OCI-LY7 (cell line): ENCODE measurements at regions not wholly inside any gene's neighbourhood (a gene's known extent, or its start where the extent isn't known, plus 50 kb on each side); places are given as distances from the start of the nearest gene placed in this dataset.
A peak's percentile ranks its signal among the peaks of the same experiment; 100 is the strongest.
"Not testable (repeated sequence)": the region's sequence is repeated elsewhere in the genome, so short reads cannot be mapped to it uniquely, and the experiment has no call there.

Source experiments
- BruUV-seq: library from RNA; stranded (reverse); fragments of 400-500 nt; replicated peaks from 2 replicates; lab custom pipeline; 2021; lab: Mats Ljungman, UMichigan
- CTCF ChIA-PET: fragments of 300-600 bp; sonication (Branson Sonifier 250); formaldehyde crosslinking; loops from one replicate; lab custom pipeline; 2022; ENCODE audit warnings: antibody characterized with exemption; ENCODE audit not compliant: unreplicated experiment; lab: Charles Lee
- POLR2A ChIA-PET: fragments of 300-600 bp; sonication (Branson Sonifier 250); formaldehyde crosslinking; loops from one replicate; lab custom pipeline; 2022; ENCODE audit warnings: antibody characterized with exemption; lab: Charles Lee
- DNase-seq: peaks from one replicate; pipeline ENCODE4 v3.0.0-alpha.2; 2015; ENCODE audit warnings: low spot score
- H2AFZ ChIP-seq: fragments of 200-600 bp; sonication (generic), shearing (Covaris generic); 2 replicates; pipeline ENCODE4 v1.6.1; 2014; ENCODE audit warnings: mild to moderate bottlenecking, antibody characterized with exemption, low read length, moderate library complexity
- H3K27ac ChIP-seq: fragments of 200-600 bp; sonication (generic); 2 replicates; pipeline ENCODE4 v1.5.1; 2014; ENCODE audit warnings: mixed run types, low read depth, mild to moderate bottlenecking, moderate library complexity, low read length, inconsistent platforms; ENCODE audit not compliant: poor library complexity, severe bottlenecking
- H3K36me3 ChIP-seq: fragments of 200-600 bp; sonication (generic); 2 replicates; pipeline ENCODE4 v1.6.1; 2014; ENCODE audit warnings: mild to moderate bottlenecking, antibody characterized with exemption, low read length, moderate library complexity, mixed read lengths; ENCODE audit not compliant: insufficient read depth
- H3K4me1 ChIP-seq: fragments of 200-600 bp; sonication (generic); 2 replicates; pipeline ENCODE4 v1.5.1; 2014; ENCODE audit warnings: mild to moderate bottlenecking, low read length; ENCODE audit not compliant: insufficient read depth, poor library complexity, severe bottlenecking
- H3K4me2 ChIP-seq: fragments of 200-600 bp; sonication (generic); 2 replicates; pipeline ENCODE4 v1.6.1; 2014; ENCODE audit warnings: mild to moderate bottlenecking, low read length
- H3K4me3 ChIP-seq: fragments of 200-600 bp; sonication (generic); 2 replicates; pipeline ENCODE4 v1.5.1; 2014; ENCODE audit warnings: mild to moderate bottlenecking, low read depth, low read length; ENCODE audit not compliant: poor library complexity, severe bottlenecking
- H3K79me2 ChIP-seq: fragments of 200-600 bp; sonication (generic); 2 replicates; pipeline ENCODE4 v1.6.1; 2016; ENCODE audit warnings: low read depth, mild to moderate bottlenecking, low read length, moderate library complexity, mixed read lengths; ENCODE audit not compliant: insufficient read depth
- H3K9me2 ChIP-seq: fragments of 200-600 bp; sonication (generic); 2 replicates; pipeline ENCODE4 v1.6.1; 2016; ENCODE audit warnings: mild to moderate bottlenecking, low read length, mixed read lengths; ENCODE audit not compliant: insufficient read depth
- H3K9me3 ChIP-seq: fragments of 200-600 bp; sonication (generic); 2 replicates; pipeline ENCODE4 v1.6.1; 2014; ENCODE audit warnings: mild to moderate bottlenecking, mixed run types, low read length, mixed read lengths
- H4K20me1 ChIP-seq: fragments of 200-600 bp; sonication (generic); 2 replicates; pipeline ENCODE4 v1.6.1; 2014; ENCODE audit warnings: mild to moderate bottlenecking, antibody characterized with exemption, low read length, moderate library complexity, mixed read lengths; ENCODE audit not compliant: insufficient read depth
- EZH2phosphoT487 ChIP-seq: fragments of 200-600 bp; sonication (generic); IDR thresholded peaks from 2 replicates; pipeline ENCODE4 v1.6.1; 2018; ENCODE audit warnings: low read depth, borderline replicate concordance, mild to moderate bottlenecking, mixed run types, antibody characterized with exemption, low read length, moderate library complexity, mixed read lengths
- intact Hi-C: fragments of 100-400 bp; cut with micrococcal nuclease; formaldehyde crosslinking; loops from one replicate; pipeline ENCODE4 v1.10.0; 2022; ENCODE audit not compliant: unreplicated experiment
- TF ChIP-seq, protein P1 (sequence below): fragments of 200-600 bp; sonication (generic); conservative IDR thresholded peaks from 2 replicates; pipeline ENCODE4 v1.5.1; 2014; ENCODE audit warnings: mild to moderate bottlenecking, antibody characterized with exemption, low read length, moderate library complexity, mixed read lengths

DNA sequence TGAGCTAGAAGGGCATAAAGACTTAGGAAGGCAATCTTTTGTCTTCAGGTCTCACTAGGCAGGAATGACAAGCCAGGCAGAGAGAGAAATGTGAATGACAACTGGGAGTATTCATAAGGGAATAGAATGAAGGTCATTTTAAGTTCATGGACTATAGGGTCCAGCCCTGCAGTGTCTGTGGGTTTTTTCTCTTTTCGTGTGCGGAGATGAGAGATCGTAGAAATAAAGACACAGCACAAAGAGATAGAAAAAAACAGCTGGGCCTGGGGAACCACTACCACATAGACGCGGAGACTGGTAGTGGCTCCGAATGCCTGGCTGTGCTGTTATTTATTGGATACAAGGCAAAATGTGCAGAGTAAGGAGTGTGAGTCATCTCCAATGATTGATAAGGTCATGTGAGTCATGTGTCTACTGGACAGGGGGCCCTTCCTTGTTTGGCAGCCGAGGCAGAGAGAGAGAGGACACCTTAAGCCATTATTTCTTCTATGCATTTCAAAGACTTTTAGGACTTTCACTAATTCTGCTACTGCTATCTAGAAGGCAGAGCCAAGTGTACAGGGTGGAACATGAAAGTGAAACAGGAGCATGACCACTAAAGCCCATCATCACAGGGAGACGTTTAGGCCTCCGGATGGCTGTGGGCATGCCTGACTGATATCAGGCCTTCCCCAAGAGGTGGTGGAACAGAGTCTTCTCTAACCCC is 921.8 kb upstream of the PCDH10 start:
- intact Hi-C loops, result no loop called here
- BruUV-seq, result no TSS peak
- Histone ChIP-seq H3K36me3 (no peaks in the 10 kb centered on the region; the same call in 1 of the 2 replicates), H3K79me2 (no peaks in the 10 kb centered on the region), H3K4me3 (no peak overlapping the region), H3K9me3 (peaks cover 24% of the 10 kb centered on the region; the same call in 1 of the 2 replicates), H3K4me1 (no peaks in the 10 kb centered on the region), H3K4me2 (no peak overlapping the region), H3K27ac (no peak overlapping the region), H2AFZ (no peak overlapping the region), H4K20me1 (no peaks in the 10 kb centered on the region), H3K9me2 (no peaks in the 10 kb centered on the region)
- DNase-seq, result no peak
- POLR2A ChIA-PET, result interaction anchor here (0.6 to 2.1 kb wide), 2 partner anchors 12 to 204 kb away, joined by 3 to 5 read pairs; no protein-coding TSS in a partner anchor
- CTCF ChIA-PET, result no interaction called here
- no peak for TF ChIP-seq EZH2phosphoT487
- TF ChIP-seq, protein P1, sequence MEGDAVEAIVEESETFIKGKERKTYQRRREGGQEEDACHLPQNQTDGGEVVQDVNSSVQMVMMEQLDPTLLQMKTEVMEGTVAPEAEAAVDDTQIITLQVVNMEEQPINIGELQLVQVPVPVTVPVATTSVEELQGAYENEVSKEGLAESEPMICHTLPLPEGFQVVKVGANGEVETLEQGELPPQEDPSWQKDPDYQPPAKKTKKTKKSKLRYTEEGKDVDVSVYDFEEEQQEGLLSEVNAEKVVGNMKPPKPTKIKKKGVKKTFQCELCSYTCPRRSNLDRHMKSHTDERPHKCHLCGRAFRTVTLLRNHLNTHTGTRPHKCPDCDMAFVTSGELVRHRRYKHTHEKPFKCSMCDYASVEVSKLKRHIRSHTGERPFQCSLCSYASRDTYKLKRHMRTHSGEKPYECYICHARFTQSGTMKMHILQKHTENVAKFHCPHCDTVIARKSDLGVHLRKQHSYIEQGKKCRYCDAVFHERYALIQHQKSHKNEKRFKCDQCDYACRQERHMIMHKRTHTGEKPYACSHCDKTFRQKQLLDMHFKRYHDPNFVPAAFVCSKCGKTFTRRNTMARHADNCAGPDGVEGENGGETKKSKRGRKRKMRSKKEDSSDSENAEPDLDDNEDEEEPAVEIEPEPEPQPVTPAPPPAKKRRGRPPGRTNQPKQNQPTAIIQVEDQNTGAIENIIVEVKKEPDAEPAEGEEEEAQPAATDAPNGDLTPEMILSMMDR, result no peak

DNA sequence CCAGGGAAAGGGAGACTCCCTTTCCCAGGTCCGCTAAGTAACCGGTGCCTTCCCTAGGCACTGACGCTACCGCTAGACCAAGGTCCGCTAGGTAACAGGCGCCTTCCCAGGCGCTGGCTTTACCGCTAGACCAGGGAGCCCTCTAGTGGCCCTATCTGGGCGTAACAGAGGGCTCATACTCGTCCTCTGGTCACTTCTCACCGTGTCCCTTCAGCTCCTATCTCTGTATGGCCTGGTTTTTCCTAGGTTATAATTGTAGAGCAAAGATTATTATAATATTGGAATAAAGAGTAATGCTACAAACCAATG is 921.3 kb upstream of the PCDH10 start:
- TF ChIP-seq, protein P1, result peak; percentile 37; the same call in 1 of the 2 replicates
- H2AFZ ChIP-seq, CTCF ChIA-PET, DNase-seq, intact Hi-C loops, H3K27ac ChIP-seq, H3K9me2 ChIP-seq, H3K79me2 ChIP-seq, H3K4me2 ChIP-seq, BruUV-seq, POLR2A ChIA-PET, H3K36me3 ChIP-seq, H4K20me1 ChIP-seq, H3K4me3 ChIP-seq, H3K4me1 ChIP-seq: not testable (repeated sequence)
- H3K9me3 ChIP-seq, result peaks cover 24% of the 10 kb centered on the region; the same call in 1 of the 2 replicates

DNA sequence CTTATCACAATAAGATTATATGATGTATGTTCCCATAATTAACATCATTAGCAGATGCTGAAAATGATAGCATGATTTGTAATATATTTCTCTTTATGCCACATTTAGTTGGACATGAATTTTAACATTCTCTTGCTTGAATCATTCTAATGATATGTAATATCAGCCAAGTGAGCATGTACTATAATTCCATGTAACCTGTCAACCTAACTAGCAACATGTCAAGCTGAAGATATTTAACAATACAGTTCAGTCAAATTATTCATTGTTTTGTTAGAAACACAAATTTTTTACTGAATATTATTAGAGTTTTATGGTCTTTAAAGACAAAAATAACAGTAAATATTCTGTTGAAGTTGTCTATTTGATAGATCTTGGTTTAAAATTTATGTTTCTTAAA is 920.4 kb upstream of the PCDH10 start:
- intact Hi-C loops, result no loop called here
- H3K4me1 ChIP-seq, result no peaks in the 10 kb centered on the region
- peaks cover 24% of the 10 kb centered on the region; the same call in 1 of the 2 replicates for H3K9me3 ChIP-seq
- no peak overlapping the region for H3K4me2 ChIP-seq
- CTCF ChIA-PET, result no interaction called here
- no peaks in the 10 kb centered on the region for H3K79me2 ChIP-seq
- no peak overlapping the region for H2AFZ ChIP-seq
- H3K9me2 ChIP-seq, result no peaks in the 10 kb centered on the region
- no peaks in the 10 kb centered on the region for H4K20me1 ChIP-seq
- no peak overlapping the region for H3K4me3 ChIP-seq
- no peak for TF ChIP-seq EZH2phosphoT487
- TF ChIP-seq, protein P1, result no peak
- H3K36me3 ChIP-seq, result no peaks in the 10 kb centered on the region; the same call in 1 of the 2 replicates
- POLR2A ChIA-PET, result no interaction called here
- no TSS peak for BruUV-seq
- no peak for DNase-seq
- H3K27ac ChIP-seq, result no peak overlapping the region
